ENCODE measurements at regions not wholly inside any gene's neighbourhood (a gene's known extent, or its start where the extent isn't known, plus 50 kb on each side); places are given as distances from the start of the nearest gene placed in this dataset.

GRCh38 chr3:177282119-177282655 is 84.9 kb upstream of the TBL1XR1 start:
- intact Hi-C loops (cut with DNase I; ENCODE audit: low total_unique reads) = no loop called here

GRCh38 chr3:177283983-177284382 is 86.7 kb upstream of the TBL1XR1 start:
- Histone ChIP-seq H3K4me1 (no peaks in the 10 kb centered on the region), H3K27ac (no peak overlapping the region), H3K36me3 (no peaks in the 10 kb centered on the region), H3K9me3 (no peaks in the 10 kb centered on the region), H3K27me3 (no peaks in the 10 kb centered on the region), H3K4me3 (no peak overlapping the region)
- no peak for TF ChIP-seq CTCF (IDR thresholded peaks at IDR 0.05)
- no peak for DNase-seq
- intact Hi-C loops (cut with DNase I; ENCODE audit: low total_unique reads) = no loop called here

More at GRCh38 chr3:177282119-177282655, 84.9 kb upstream of the TBL1XR1 start:
- Histone ChIP-seq H3K9me3 (no peaks in the 10 kb centered on the region), H3K27ac (no peak overlapping the region), H3K4me1 (no peaks in the 10 kb centered on the region), H3K27me3 (no peaks in the 10 kb centered on the region), H3K36me3 (no peaks in the 10 kb centered on the region), H3K4me3 (no peak overlapping the region)
- no peak for TF ChIP-seq CTCF (IDR thresholded peaks at IDR 0.05)
- DNase-seq = no peak

- no peak for TF ChIP-seq CTCF (IDR thresholded peaks at IDR 0.05)
- Histone ChIP-seq H3K27ac (no peak overlapping the region), H3K9me3 (no peaks in the 10 kb centered on the region), H3K4me1 (no peaks in the 10 kb centered on the region), H3K27me3 (no peaks in the 10 kb centered on the region), H3K36me3 (no peaks in the 10 kb centered on the region), H3K4me3 (no peak overlapping the region)
- intact Hi-C loops (cut with DNase I; ENCODE audit: low total_unique reads) = no loop called here
- DNase-seq = peak in 1 of 2 donors; percentile 48
Observed at GRCh38 chr3:177284383-177284881, 87.2 kb upstream of the TBL1XR1 start.

- Histone ChIP-seq H3K27me3 (no peaks in the 10 kb centered on the region), H3K27ac (no peak overlapping the region), H3K4me1 (no peaks in the 10 kb centered on the region), H3K4me3 (no peak overlapping the region), H3K36me3 (no peaks in the 10 kb centered on the region), H3K9me3 (no peaks in the 10 kb centered on the region)
- no peak for DNase-seq
- intact Hi-C loops (cut with DNase I; ENCODE audit: low total_unique reads) = no loop called here
- no peak for TF ChIP-seq CTCF (IDR thresholded peaks at IDR 0.05)
Observed at GRCh38 chr3:177286034-177286433, 88.8 kb upstream of the TBL1XR1 start.

GRCh38 chr3:177287231-177287630 is 89.9 kb upstream of the TBL1XR1 start:
- Histone ChIP-seq H3K9me3 (no peaks in the 10 kb centered on the region), H3K27ac (no peak overlapping the region), H3K4me3 (no peak overlapping the region), H3K27me3 (no peaks in the 10 kb centered on the region), H3K4me1 (no peaks in the 10 kb centered on the region), H3K36me3 (no peaks in the 10 kb centered on the region)
- no peak for DNase-seq
- TF ChIP-seq CTCF (IDR thresholded peaks at IDR 0.05) = no peak
- intact Hi-C loops (cut with DNase I; ENCODE audit: low total_unique reads) = no loop called here

- H3K9me3 ChIP-seq = no peaks in the 10 kb centered on the region
- no peak overlapping the region for H3K27ac ChIP-seq
- H3K4me3 ChIP-seq = no peak overlapping the region
- intact Hi-C loops (cut with DNase I; ENCODE audit: low total_unique reads) = no loop called here
- H3K36me3 ChIP-seq = no peaks in the 10 kb centered on the region
- DNase-seq = no peak
- no peaks in the 10 kb centered on the region for H3K27me3 ChIP-seq
- H3K4me1 ChIP-seq = peaks cover 0 to 27% (median 13%) of the 10 kb centered on the region in 4 donors
- TF ChIP-seq CTCF (IDR thresholded peaks at IDR 0.05) = no peak
Observed at GRCh38 chr3:177290633-177291032, 93.4 kb upstream of the TBL1XR1 start.
